CD4-positive, alpha-beta T cell treated with Interferon alpha-2 for 1 hour (primary cell): ENCODE measurements at regions not wholly inside any gene's neighbourhood (a gene's known extent, or its start where the extent isn't known, plus 50 kb on each side); places are given as distances from the start of the nearest gene placed in this dataset.

ENCODE experiments used
- DNase-seq, 2 donors: peaks; one replicate each; pipeline ENCODE4 v3.0.0-alpha.2; 2020 to 2022

DNA sequence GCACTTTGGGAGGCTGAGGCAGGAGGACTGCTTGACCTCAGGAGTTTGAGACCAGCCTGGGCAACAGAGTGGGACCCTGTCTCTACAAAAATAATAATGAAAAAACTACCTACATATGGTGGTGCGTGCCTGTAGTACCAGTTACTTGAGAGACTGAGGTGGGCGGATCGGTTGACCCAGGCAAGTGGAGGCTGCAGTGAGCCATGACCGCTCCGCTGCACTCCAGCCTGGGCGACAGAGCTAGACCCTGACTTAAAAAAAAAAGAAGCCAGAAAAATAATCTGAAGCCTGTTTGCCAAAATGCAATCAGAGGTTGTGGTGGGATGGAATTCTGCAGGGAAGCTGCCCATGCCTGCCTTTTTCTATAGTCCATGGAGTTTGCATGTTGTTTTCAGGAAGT is 50.4 kb upstream of the GGTA1 start:
- DNase-seq = no peak

DNA sequence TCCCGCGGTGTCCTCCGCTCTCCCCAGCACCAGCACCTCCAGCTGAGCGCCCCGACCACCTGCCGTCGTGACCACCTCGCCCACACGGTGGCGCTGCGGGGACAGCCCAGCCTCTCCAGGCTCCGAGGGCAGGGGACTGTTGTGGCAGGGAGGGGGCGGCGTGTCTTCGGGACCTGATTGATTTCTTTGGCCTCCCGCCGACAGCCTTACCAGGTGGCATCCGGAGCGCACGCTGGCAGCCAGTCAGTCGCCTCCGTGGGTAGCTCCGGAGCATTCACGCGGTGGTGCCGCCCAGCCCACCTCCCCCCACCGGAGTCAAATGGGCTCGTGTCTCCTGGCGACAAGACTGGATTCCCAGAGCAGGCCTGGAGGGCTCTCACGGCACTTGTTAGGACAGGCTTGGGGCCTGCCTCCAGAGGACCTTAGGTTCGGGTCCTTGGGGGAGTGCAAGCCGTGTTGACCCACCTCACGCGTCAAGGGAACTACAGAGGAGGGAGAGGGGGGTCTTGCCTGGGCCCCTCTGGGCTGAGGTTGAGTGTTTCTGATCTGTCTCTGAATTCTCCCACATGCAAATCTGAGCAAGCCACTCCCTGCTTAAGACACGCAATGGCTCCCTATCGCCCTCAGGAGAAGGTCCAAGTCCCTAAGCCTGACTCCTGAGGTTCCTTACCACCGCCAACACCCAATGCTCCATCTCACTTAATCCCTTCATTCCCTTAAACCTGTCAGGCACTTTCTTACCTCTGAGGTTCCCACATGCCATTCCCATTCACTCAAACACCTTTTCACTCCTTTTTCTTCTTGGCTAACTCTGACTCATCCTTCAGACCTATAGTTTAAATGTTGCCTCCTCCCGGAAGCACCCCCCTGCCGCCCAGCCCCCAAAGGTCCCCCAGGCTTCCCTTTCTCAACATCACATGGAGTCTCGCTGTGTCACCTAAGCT is 51.2 kb upstream of the GGTA1 start:
- DNase-seq = peak; percentile 62 to 65

DNA sequence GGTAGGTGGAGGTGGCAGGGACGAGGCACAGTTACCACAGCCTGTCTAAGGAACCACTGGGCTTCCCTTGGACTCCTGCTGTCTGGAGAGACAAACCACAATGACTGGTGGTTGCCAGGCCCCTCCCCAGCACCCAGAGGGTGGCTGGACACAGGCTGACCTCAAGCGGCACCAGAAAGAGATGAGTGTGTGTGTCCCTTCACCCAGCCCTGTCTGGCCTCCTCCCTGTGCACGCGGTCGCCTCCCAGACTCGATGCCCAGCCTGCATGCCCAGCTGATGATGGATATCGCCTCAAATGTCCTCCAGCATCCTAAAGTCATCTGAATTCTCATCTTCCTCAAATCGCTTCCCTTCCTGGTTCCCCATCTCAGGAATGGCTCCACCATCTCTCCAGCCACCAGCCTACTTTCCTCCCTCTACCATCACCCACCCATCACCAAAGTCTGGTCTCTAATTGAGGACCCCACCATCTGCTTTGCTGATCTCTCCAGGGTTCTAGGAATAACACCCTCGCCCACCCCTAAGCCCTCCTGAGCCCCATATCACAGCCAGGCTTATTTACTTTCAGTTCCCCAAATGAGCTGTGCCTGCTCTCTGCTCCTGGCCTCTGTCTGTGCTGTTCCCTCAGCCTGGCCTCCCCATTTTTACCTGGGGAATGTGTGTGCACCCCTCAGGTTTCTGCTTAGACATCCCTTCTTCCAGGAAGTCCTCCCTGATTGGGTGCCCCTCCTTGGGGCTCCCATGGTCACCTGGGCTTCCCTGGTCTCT is 52.5 kb upstream of the GGTA1 start:
- no peak for DNase-seq

DNA sequence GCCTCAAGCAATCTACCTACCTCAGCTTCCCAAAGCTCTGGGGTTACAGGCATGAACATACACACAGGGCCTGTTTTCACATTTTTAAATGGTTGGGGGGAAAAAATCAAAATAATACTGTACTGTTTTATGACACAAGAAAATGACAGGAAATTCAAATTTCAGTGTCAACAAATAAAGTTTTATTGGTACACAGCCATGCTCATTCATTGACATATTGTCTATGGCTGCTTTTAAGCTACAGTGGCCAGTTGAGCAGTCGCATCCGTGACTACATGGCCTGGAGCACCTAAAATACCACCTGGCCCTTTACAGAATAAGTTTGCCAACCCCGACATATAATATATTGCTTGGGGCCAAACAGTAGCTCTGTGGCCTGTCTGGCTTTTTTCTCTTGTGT is 56.4 kb upstream of the GGTA1 start:
- no peak for DNase-seq

DNA sequence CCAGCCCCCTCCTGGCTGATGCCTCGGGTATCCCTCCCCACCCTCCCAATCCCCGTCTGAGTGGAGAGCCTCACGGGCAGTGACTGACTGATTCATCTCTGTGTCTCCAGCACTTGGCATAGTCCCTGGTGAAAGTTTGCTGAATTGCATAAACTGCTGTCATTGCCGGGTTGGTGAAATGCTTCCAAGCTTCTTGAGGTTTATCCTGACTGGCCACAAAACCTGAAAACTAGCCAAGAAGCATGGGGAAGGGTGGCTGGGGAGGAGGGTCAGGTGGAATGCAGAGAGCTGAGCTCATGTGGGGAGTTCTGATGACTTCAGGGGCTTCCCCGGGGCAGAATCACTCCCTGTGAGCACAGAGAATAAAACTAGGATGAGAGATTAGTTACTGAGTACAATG is 56.9 kb upstream of the GGTA1 start:
- no peak for DNase-seq

DNA sequence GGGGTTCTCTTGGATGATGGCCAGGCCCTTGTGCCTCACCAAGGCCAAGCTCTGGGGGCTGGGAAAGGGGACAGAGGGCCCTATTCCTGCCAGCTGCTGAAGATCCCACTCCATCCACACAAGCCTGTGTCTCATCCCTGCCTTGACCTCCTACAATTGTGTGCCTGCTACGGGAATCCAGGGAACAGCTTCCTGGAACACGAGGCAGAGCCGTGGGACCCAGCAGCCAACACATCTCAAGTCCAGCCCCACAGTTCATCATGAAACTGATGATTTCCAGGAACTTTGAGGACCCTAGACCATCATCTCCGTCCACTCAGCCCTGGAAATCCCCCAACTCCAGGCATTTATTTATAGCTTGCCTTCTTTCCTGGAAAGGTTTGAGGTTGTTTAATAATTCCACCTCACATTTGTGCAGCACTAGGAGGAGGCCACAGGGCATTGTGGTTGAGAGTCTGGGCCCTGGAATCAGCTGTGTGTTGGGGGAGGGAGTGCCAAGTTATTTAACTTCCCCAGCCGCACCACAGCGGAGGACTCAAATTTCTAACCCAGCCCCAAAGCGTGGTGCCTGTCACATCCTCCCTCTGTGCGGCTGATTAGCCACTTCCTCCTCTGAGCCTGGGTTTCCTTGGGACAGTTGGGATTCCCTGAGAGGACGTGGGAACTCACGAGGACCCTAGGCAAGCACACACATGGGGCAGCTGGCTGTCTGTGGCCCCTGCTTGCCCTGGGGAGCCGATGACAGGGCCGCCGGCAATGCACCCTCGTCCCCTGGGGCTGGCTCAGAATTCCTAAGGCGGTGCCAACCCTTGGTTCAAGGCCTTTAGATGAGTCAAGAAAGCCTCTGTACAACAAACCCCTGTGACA is 58.2 kb upstream of the GGTA1 start:
- peak; percentile 8 to 30 for DNase-seq

DNA sequence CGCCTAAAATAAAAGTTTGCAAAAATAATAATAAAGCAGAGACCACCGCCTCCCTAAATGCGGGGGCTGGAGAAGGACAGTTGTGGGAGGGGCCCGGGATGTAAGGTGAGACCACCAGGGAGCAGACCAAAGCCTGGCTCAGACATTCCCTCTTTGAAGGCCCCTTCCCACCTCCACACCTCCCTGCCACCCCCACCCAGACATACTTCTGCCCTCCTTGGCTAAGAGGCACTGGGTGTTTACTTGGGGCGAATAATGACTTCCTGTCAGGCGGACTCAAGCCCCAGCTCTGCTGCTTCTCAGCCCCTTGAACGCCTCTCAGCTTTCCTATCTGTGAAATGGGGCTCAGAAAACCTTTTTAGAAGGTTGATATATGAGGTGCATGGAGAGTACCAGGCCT is 58.8 kb upstream of the GGTA1 start:
- DNase-seq = no peak

DNA sequence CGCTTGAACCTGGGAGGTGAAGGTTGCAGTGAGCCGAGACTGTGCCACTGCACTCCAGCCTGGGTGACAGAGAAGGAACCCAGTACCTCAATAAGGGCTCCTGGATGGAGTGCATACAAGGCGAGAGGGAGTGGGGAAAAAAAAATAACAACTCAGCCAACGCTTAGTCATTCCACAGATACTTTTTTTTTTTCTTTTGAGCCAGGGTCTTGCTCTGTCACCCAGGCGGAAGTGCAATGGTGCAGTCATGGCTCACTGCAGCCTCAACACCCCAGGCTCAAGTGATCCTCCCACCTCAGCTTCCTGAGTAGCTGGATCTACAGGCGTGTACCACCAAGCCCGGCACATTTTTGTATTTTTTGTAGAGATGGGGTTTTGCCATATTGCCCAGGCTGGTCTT is 59.5 kb upstream of the GGTA1 start:
- DNase-seq = peak in 1 of 2 donors; percentile 17

DNA sequence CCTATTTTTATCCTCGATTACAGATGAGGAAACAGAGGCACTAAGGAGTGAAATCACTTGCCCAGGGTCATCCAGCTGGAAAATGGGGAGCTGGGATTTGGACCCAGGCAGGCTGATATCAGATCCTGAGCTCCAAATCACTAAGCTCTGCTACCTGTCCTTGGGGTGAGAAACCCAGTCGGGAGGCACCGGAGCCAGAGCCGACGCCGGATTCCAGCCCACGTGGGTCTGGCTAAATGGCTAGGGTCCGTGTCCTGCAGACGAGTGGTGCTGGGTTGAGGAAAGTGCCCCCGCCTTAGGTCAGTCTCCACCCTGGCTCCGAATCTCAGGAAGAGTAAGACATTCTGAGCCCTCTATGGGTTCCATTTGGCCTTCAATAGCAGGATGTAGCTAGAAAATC is 61.3 kb upstream of the GGTA1 start:
- no peak for DNase-seq

DNA sequence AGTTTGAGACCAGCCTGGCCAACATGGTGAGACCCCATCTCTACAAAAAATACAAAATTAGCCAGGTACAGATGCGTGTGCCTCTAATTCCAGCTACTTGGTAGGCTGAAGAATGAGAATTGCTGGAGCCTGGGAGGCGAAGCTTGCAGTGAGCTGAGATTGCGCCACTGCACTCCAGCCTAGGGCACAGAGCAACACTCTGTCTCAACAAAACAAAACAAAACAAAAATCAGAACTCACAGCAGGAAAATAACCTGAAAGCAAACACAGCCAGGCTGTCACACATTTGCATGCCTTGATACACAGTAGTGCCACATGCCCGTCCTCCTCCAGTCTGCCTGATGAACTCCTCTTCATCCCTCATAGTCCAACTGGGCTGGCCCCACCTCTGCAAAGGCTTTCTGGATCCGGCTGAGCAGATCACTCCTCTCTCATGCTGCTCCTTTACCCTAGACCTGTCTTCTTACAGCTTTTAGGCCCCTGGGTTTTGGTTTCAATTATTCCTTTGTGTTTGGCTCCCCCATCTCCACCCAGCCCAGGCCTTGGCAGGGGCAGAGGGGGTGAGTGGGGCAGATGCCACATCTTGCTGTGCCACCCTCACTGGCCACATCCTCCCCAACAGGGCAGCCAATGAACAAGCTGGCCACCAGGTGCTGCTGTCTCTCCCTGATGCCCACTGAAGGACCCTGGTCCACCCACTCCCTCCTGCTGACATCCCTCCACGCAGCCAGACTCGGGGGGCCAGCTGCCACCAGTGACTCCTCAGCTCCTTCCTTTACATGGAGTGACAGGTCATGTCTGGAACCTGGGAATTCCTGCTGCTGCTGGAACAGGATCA is 62.0 kb upstream of the GGTA1 start:
- no peak for DNase-seq

DNA sequence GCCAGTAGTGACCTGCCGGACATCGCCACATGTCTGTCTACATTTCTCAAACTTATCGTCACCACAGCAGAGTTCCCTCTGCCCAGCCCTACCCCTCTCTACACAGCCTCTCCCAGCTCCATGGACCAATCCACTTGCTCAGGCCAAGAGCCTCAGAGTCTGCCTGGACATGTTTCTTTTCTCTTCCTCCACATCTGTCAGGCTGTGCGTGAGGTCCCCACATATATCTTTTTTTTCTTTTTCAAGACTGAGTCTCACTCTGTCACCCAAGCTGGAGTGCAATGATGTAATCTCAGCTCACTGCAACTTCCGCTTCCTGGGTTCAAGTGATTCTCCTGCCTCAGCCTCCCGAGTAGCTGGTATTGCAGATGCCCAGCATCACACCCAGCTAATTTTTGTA is 62.7 kb upstream of the GGTA1 start:
- no peak for DNase-seq

DNA sequence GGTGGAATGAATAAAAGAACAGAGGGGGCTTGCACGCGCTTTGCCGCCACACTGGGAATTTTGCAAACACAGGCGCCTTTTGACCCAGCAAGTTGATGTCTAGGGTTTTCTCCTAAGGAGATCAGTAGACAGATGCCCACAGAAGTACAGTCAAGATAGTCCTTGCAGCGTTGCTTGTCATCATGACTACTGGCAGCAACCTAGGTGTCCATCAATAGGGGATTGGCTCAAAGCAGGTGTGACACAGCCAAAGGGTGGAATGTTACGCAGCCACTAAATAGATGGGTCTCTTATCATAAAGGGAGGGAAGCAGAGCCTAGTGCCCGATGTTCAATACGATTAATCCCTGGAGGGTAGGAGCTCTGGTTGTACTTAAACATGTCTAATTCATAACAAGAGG is 63.8 kb upstream of the GGTA1 start:
- no peak for DNase-seq

DNA sequence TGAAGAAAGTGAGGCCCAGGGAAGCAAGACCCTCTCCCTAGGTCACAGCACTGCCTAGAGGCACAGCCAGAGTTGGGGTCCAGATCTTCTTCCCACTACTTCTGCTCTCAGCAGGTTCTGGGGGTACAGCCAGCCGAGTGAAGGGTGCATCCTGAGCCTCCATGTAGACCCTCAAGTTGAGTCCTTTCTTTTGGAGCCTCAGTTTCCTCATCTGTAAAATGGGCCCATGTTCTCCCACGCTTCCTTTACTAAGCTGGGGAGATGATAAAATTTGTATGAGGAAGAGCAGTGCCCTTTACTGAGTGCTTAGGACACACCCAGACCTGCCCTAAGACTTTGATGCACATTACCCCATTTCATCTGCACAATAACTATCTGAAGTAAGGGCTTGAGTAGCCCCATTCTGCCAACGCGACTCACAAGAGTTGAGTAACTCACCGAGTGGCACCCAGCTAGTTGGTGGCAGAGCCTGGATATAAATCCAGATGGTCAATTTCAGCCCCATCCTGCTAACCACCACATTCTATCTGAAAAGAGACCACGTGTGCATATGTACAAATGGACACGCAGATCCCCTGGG is 64.3 kb upstream of the GGTA1 start:
- DNase-seq = no peak

DNA sequence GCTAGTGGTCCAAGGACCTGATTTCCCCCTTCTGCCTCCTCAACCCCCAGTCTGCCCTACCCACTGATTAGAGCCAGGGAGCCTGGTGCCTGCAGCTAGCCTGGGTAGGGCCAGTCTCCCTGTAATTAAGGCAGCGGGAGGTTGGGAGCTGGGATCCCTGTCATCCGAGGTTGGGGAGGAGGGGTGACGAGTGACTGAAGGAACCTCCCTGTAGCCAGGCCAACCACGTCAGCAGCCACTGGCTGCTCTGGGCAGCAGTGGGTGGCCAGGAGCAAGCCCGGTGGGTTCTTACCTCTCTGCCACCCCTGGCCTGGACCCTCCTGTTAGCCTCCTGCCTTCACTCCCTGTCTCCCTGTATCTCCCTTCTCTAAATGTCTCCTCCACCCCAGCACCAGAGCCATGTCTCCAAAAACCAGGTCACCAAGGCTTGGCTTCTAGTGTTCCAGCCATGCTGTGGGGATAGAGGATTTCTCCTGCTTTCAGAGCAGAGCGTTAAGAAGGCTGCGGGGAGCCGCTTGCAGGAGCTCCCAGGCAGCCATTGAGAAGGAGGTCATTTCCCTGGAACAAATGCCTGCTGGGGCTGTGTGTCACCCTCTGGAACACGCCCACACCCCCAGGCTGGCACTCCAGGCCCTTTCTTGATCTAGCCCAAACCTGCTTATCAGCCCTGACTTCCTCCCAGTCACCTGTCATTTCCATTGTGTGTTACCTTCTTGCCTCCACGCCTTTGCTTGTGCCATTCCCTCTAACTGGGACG is 65.0 kb upstream of the GGTA1 start:
- no peak for DNase-seq

DNA sequence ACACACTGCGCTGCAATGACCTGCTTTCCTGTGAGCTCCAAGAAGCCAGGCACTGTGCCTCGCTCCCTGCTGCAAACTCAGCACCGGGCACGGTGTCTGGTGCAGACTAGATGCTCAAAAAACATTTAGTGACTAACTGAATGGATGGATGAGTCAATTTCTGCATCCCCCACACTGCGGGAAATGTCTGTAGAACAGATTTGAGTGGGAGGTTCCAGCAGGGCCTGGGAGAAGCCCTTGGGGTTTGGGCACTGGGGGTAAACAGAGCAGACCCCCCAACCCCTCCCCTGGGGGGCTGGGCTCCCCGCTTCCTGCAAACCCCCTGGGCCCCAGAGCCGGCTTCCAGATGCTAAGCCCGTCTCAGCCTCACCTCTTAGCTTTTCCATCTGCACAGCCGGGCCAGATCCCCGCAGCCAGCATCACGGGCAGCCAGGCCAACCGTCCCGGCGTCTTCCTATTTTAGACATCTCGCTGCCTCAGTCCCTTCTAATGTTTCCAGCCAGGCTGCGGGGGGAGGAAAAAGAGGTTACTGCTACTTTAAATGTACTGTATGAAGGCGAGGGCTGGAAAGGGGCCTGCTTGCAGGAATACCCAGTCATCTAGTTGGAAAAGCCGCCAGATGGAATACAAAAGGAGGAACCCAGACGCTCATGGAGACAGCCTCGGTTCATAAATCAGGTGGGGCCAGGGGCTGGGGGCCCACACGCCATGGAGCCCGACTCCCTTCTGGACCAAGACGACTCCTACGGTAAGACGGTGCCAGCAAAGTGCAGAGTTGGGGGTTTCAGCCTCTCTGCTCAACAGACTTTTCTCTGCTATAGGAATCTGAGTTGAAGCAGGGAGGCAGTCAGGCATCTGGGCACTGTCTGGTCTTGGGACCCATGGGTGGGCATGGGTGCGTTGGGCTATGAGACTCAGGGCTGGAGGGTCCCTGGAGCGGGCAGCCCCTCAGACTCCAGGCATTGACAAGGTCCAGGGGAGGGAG is 67.1 kb upstream of the GGTA1 start:
- DNase-seq = no peak

DNA sequence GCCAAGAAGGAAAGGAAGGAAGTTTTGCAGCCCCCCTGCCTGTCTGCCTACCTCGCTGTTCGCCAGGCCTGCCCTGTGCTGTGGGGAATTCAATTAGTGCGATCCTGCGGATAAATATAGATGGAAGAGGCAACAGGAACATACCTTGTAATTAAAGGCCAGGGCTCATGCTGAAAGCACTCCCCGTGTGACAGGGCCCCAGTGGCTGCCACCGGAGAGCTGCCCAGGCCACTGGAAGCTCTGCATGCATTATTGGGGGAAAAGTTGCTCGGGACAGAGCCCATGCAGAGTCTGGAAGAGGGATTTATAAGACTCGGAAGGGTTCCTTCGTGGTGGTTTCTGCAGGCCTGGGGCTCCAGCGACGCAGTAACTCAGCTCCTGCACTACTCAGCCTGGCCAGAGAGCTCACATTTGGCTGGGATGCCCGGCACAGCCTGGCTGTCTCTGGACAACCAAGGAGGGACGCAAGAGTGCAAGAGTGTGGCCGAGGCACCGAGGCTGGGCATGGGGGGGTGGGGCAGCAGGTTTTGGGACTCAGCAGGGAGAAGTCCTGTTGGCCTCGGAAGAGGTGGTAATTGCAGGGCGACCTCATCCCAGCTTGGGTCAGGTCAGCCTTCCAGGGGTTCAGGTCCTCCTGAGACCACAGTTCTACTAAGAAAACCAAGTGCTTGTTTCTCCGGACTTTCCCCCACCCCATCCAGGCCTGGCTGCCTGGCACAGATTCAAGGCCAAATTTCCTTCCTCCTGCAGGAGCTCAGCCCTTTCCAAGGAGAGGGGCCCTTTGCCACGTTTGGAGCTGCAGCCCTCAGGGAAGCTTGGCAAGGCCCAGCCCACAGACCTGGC is 68.1 kb upstream of the GGTA1 start:
- no peak for DNase-seq

DNA sequence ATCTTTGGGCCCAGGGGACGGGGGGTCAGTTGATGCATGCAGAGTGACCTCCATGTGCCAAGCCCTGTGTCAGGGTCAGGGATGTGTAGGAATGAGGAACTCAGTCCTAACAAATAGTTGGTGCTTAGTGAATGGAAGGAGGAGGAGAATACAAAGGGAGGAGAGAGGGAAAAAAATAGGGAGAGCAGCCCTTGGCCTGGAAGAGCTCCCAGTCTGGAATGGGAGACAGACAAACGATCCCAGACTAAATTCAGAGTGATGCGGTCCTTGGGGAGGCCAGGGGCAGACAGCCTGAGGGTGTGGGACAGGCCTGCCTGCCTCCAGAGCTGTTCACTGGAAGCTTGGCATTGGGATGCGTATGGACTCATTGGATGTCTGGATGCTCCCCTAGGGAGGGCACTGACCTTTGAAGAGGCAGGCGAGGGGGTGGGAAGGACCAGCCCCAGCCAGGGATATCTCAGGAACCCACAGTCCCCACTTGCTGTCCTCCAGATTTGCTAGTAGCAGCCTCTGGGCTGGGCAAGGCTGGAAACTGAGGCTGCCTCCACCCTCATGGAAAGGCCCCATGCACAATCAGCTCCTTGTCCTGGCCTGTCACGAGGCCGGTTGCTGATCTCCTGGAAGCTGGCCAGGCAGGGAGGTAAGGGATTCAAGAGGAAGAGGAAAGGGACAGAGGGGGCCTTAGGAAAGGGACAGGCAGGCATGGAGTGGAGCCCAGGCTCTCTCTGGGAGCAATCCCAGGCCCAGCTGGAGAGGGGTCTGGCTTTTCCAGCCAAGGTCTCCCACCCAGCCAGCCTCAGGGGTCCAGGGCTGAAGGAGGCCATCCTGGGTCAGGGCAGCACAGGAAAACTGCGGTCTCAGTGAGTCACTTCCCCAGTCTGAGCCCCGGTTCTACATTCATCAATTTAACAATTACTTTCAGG is 69.0 kb upstream of the GGTA1 start:
- no peak for DNase-seq

DNA sequence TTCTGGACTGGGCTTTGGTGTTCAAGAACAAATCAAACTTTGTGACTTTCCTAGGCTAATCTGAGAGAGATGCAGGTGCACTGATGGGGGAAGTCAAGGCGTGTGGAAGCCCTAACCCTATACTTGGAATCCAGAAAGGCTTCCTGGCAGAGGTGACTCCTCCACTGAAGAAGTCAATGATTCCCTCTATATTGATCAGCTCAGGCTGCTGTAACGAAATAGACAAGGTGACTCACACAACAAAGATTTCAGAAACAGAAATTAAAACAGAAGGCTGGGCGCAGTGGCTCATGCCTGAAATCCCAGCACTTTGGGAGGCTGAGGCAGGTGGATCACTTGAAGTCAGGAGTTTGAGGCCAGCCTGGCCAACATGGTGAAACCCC is 69.6 kb upstream of the GGTA1 start:
- DNase-seq = no peak
